Erythroblast (primary cell): ENCODE measurements at regions not wholly inside any gene's neighbourhood (a gene's known extent, or its start where the extent isn't known, plus 50 kb on each side); places are given as distances from the start of the nearest gene placed in this dataset.

Experiments
- DNase-seq, 2 experiments: peaks; one replicate each; lab custom pipeline; 2025; lab: John Stamatoyannopoulos, UW
- GATA1 ChIP-seq: IDR thresholded peaks from 2 replicates; pipeline ENCODE4 v1.6.1; 2011; ENCODE audit warnings: low read depth, mild to moderate bottlenecking, control low read depth, low read length, moderate library complexity
- POLR2A ChIP-seq: IDR thresholded peaks from 2 replicates; pipeline ENCODE4 v1.6.1; 2011; ENCODE audit warnings: mild to moderate bottlenecking, low read length

DNA sequence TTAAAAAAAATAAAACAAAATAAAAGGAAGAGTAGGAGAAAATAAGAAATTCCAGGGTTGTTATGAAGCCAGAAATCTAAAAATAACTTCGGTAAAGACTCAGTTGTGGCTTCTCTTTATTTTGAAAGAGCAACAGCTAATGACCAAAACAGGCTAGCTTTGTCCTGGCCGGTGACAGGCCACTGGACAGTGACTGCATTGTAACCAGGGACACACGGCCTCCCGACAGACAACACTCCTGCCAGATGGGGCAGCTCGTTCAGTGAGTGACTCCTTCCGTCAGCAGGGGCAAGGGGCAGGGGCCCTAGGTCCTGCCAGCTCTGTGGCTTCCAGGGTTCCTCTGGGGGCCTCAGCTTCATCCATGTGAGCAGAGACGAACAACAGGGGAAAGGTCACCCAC is 173.4 kb downstream of the KATNAL1 start:
- TF ChIP-seq GATA1 (no peak), POLR2A (no peak)
- DNase-seq, result no peak

GRCh38 chr13:30133554-30133912 is 173.8 kb downstream of the KATNAL1 start:
- no peak for TF ChIP-seq GATA1
- DNase-seq, result no peak

DNA sequence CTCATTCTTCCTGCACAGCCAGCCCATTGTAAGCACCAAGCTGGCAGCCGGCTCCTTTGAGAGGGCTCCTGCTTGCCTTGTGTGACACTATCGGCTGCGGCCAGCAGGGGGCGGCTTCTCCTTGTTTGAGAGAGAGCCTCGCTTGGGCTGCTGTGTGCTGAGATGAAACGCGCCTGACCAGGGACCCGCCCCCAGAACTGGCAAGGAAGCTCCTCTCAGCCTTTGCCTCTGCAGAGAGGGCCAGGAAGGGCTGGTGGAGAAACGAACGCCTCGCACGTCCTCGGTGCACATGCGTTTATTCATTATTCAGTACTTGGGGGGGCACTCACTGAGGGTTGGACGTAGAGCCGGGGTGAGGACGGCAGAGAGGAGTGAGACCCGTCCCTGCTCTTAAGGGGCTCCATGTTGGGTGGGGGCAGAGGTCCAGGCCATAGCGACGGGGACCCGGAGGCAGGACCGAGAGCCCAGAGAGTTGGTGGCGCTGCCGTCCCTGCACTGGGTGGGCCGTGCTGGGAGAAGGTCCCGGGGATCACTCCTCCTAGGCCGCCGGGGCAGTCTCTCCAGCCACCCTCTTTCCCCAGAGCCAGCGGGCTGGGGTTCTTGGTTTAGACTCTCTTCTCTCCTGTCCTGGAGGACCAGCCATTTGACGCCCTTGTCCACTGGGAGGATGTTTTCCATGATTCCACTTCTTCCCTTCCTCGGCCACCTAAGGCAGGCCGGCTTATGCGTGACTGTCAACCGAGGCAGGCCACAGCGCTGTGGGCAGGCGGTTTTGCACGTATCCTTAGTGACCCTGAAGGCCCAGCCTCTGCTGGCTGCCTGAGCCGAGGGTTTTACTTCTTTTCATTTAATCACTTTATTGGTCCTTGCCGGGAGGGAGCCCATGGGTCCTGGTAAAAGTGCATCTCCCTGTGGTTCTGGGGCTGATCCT is 174.5 kb downstream of the KATNAL1 start:
- peak; percentile 88 to 91 for DNase-seq
- TF ChIP-seq GATA1 (no peak), POLR2A (no peak)

GRCh38 chr13:30129411-30129810 is 177.9 kb downstream of the KATNAL1 start:
- DNase-seq, result no peak
- TF ChIP-seq GATA1, result no peak
- TF ChIP-seq POLR2A, result no peak

GRCh38 chr13:30128591-30128990 is 178.8 kb downstream of the KATNAL1 start:
- DNase-seq, result no peak
- no peak for TF ChIP-seq GATA1
- no peak for TF ChIP-seq POLR2A

GRCh38 chr13:30128095-30128494 is 179.3 kb downstream of the KATNAL1 start:
- TF ChIP-seq GATA1 (no peak), POLR2A (no peak)
- peak; percentile 34 to 73 for DNase-seq

GRCh38 chr13:30126903-30127428 is 180.4 kb downstream of the KATNAL1 start:
- no peak for TF ChIP-seq POLR2A
- TF ChIP-seq GATA1, result no peak
- DNase-seq, result no peak

- TF ChIP-seq POLR2A (no peak), GATA1 (no peak)
- no peak for DNase-seq
Observed at GRCh38 chr13:30125422-30126073, 181.8 kb downstream of the KATNAL1 start.

GRCh38 chr13:30124131-30124768 is 183.1 kb downstream of the KATNAL1 start:
- TF ChIP-seq GATA1 (no peak), POLR2A (no peak)
- no peak for DNase-seq

- no peak for TF ChIP-seq POLR2A
- no peak for TF ChIP-seq GATA1
- no peak for DNase-seq
Observed at GRCh38 chr13:30123575-30123974, 183.8 kb downstream of the KATNAL1 start.

DNA sequence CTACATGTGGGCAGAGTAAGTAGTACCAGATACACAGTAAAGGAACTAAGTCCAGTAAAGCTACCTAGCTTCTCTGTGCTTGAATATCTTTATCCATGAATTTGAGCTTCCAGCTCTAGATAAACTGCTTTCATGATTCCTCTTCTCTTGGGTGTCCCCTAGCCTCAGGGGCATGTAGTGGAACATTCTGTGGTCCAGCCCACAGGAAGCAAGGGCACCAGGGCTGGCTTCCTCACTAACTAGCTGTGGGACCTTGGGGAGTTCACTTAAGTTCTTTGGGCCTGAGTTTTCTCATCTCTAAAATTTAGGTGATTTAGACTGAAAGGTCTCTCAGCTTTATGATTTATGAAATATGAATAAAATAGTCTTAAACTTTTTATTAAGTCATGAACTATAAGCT is 185.7 kb downstream of the KATNAL1 start:
- TF ChIP-seq POLR2A (no peak), GATA1 (no peak)
- no peak for DNase-seq

GRCh38 chr13:30121244-30121643 is 186.1 kb downstream of the KATNAL1 start:
- DNase-seq, result no peak
- no peak for TF ChIP-seq GATA1
- TF ChIP-seq POLR2A, result no peak

DNA sequence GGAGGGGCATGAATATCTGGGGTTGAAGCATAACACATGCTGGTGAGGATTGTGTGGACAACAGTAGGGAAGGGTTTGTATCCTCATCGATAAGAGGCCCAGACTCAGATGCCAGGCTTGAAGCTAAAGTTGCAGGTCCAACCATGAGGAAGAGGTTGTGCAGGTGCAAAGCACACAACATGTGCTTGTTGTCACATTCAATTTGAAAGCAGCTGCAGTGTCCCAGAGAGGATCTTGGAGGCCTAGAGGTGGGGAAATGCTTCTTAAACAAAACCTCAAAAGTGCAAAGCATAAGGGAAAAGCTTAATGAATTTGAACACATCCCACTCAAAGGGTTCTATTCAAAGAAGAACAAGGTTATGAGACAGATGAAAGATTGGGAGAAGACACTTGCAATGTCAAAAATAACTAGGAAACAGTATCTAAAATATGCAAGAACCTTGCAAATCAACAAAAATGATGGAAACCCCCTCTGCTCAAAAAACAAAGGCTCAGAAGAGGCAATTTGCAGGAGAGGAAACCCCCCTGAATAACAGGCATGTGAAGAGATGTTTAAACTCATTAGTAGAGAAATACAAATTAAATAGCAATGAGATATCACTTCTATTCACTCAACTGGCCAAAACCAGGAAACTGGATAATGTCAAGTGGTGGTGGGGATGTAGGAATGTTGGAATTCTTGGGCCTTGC is 187.1 kb downstream of the KATNAL1 start:
- no peak for DNase-seq
- TF ChIP-seq GATA1 (no peak), POLR2A (no peak)
